ENCODE measurements at regions not wholly inside any gene's neighbourhood (a gene's known extent, or its start where the extent isn't known, plus 50 kb on each side); places are given as distances from the start of the nearest gene placed in this dataset.
A peak's percentile ranks its signal among the peaks of the same experiment; 100 is the strongest.

- TF ChIP-seq HLTF (IDR thresholded peaks at IDR 0.05) (0 out of 2 replicates have a peak, but pooled peaks have one; percentile 54), ZNF79 (CRISPR knock-in tag; IDR thresholded peaks at IDR 0.05; ENCODE audit: low read depth) (no peak), ARID2 (IDR thresholded peaks at IDR 0.05) (no peak), CHD2 (IDR thresholded peaks at IDR 0.05; ENCODE audit: low read depth, low read length) (no peak), NR2C1 (IDR thresholded peaks at IDR 0.05) (no peak; the same call in 1 of the 2 replicates), NR2C1 (tag; IDR thresholded peaks at IDR 0.05) (peak; percentile 64), CBX3 (IDR thresholded peaks at IDR 0.05; ENCODE audit: borderline replicate concordance in 1 of 2, low read length in 2 of 2) (no peak), TAL1 (IDR thresholded peaks at IDR 0.05) (peak; percentile 80), FOSL1 (tag; conservative IDR thresholded peaks at IDR 0.05) (peak; percentile 84), UBTF (IDR thresholded peaks at IDR 0.05; ENCODE audit: borderline replicate concordance in 1 of 2, low read depth in 2 of 2, low read length in 2 of 2) (peak in 1 of 2 experiments; percentile 60; a peak in 1 of 4 replicates), ZNF830 (CRISPR knock-in tag; IDR thresholded peaks at IDR 0.05) (no peak), SUPT5H (IDR thresholded peaks at IDR 0.05) (no peak), E2F6 (IDR thresholded peaks at IDR 0.05; ENCODE audit: borderline replicate concordance in 1 of 2, extremely low read depth in 1 of 2, insufficient read depth in 1 of 2, insufficient read length in 1 of 2, low read depth in 1 of 2, low read length in 1 of 2, poor library complexity in 1 of 2, severe bottlenecking in 1 of 2) (no peak), ZNF780A (CRISPR knock-in tag; IDR thresholded peaks at IDR 0.05) (no peak), CEBPB (tag; IDR thresholded peaks at IDR 0.05) (no peak), BDP1 (IDR thresholded peaks at IDR 0.05; ENCODE audit: insufficient read depth, insufficient read length) (no peak), ZNF232 (CRISPR knock-in tag; IDR thresholded peaks at IDR 0.05) (no peak), HMGXB4 (CRISPR knock-in tag; IDR thresholded peaks at IDR 0.05) (no peak), NR1H2 (CRISPR knock-in tag; IDR thresholded peaks at IDR 0.05) (no peak), SRSF7 (optimal IDR thresholded peaks at IDR 0.05; ENCODE audit: low read depth, low read length) (no peak)
- TF ChIP-seq, protein P1, sequence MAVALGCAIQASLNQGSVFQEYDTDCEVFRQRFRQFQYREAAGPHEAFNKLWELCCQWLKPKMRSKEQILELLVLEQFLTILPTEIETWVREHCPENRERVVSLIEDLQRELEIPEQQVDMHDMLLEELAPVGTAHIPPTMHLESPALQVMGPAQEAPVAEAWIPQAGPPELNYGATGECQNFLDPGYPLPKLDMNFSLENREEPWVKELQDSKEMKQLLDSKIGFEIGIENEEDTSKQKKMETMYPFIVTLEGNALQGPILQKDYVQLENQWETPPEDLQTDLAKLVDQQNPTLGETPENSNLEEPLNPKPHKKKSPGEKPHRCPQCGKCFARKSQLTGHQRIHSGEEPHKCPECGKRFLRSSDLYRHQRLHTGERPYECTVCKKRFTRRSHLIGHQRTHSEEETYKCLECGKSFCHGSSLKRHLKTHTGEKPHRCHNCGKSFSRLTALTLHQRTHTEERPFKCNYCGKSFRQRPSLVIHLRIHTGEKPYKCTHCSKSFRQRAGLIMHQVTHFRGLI (CRISPR knock-in tag; IDR thresholded peaks at IDR 0.05) = peak; percentile 80; the same call in 1 of the 2 replicates
- TF ChIP-seq, protein P2, sequence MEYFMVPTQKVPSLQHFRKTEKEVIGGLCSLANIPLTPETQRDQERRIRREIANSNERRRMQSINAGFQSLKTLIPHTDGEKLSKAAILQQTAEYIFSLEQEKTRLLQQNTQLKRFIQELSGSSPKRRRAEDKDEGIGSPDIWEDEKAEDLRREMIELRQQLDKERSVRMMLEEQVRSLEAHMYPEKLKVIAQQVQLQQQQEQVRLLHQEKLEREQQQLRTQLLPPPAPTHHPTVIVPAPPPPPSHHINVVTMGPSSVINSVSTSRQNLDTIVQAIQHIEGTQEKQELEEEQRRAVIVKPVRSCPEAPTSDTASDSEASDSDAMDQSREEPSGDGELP (CRISPR knock-in tag; IDR thresholded peaks at IDR 0.05; ENCODE audit: borderline replicate concordance) = no peak
These were observed 59.6 kb upstream of the SPDEF start (continued) for GRCh38 chr6:34615574-34616226.
